ENCODE measurements at regions not wholly inside any gene's neighbourhood (a gene's known extent, or its start where the extent isn't known, plus 50 kb on each side); places are given as distances from the start of the nearest gene placed in this dataset.

DNA sequence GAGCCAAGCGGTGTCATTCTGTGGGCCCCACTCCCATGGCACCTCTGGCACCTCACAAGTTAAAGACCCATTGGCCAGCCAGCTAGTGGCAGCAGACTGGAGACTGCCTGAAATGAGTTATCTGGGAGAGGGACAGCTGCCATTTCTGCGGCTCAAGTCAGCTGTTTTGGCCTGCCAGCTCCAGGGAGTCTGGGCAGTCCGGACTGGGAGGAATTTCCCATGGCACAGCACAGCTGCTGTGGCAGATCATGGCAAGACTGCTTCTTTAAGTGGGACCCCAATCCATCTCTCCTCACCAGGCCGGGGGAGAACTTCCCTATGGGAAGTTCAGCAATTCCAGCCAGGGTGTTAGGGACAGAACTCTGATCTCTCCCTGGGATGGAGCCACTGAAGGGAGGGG is 2187.6 kb upstream of the CELF4 start:
- Mint-ChIP-seq H3K4me1 (no peaks in the 10 kb centered on the region), H3K4me3 (no peak overlapping the region), H3K36me3 (ENCODE audit: low read depth) (peaks cover 12% of the 10 kb centered on the region), H3K27ac (no peak overlapping the region), H3K27me3 (ENCODE audit: insufficient read depth) (no peaks in the 10 kb centered on the region), H3K9me3 (peaks cover 17% of the 10 kb centered on the region)
- TF ChIP-seq CTCF (conservative IDR thresholded peaks at IDR 0.05) = no peak
- Histone ChIP-seq H3K4me1 (ENCODE audit: control insufficient read depth, insufficient read depth, low read length) (no peaks in the 10 kb centered on the region), H3K9me3 (ENCODE audit: control insufficient read depth, low read length) (peaks cover 30% of the 10 kb centered on the region), H3K27ac (ENCODE audit: low read depth, low read length) (no peak overlapping the region), H3K4me3 (ENCODE audit: low read length) (no peak overlapping the region), H3K36me3 (ENCODE audit: control insufficient read depth, insufficient read depth, low read length) (peaks cover 14% of the 10 kb centered on the region), H3K9ac (ENCODE audit: extremely low read depth, low read length, poor library complexity, severe bottlenecking) (no peak overlapping the region), H3K27me3 (ENCODE audit: control insufficient read depth, insufficient read depth, low read length, poor library complexity, severe bottlenecking) (no peaks in the 10 kb centered on the region)
- 93 to 100% methylated on average over 2 to 4 of the region's 4 CpGs for WGBS, 2 experiments (ENCODE audit: insufficient coverage in 1 of 2, insufficient read length in 1 of 2)
- DNase-seq = no peak

DNA sequence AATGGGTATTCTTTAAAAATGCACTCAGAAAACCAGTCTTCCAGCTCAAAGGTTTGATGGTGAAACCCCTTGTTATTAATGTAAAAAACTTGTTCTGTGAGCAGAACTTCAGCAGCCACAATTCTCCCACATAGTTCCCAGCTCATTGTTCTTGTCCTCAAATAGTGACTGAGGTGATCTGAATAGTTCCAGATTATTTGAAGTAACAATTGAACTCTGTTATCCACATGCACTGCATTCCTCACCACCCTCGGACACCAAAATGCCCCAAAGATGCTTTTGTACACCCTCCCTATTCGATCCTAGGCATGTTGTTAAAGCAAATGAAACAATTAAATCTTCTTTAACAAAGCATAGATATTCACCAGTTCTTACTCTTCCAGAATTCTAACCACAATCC is 2186.8 kb upstream of the CELF4 start:
- no peaks in the 10 kb centered on the region for H3K4me1 ChIP-seq (ENCODE audit: control insufficient read depth, insufficient read depth, low read length)
- H3K27me3 Mint-ChIP-seq (ENCODE audit: insufficient read depth) = no peaks in the 10 kb centered on the region
- H3K27ac ChIP-seq (ENCODE audit: low read depth, low read length) = peak overlapping the region; percentile 68
- H3K9ac ChIP-seq (ENCODE audit: extremely low read depth, low read length, poor library complexity, severe bottlenecking) = no peak overlapping the region
- no peak overlapping the region for H3K4me3 Mint-ChIP-seq
- peaks cover 16% of the 10 kb centered on the region for H3K36me3 Mint-ChIP-seq (ENCODE audit: low read depth)
- H3K27me3 ChIP-seq (ENCODE audit: control insufficient read depth, insufficient read depth, low read length, poor library complexity, severe bottlenecking) = no peaks in the 10 kb centered on the region
- no peak for TF ChIP-seq CTCF (conservative IDR thresholded peaks at IDR 0.05)
- no peak for DNase-seq
- WGBS, 2 experiments (ENCODE audit: insufficient coverage in 1 of 2, insufficient read length in 1 of 2) = 57 to 58% methylated on average over 2 of the region's 2 CpGs
- H3K36me3 ChIP-seq (ENCODE audit: control insufficient read depth, insufficient read depth, low read length) = peaks cover 14% of the 10 kb centered on the region
- H3K9me3 ChIP-seq (ENCODE audit: control insufficient read depth, low read length) = peaks cover 27% of the 10 kb centered on the region
- no peak overlapping the region for H3K4me3 ChIP-seq (ENCODE audit: low read length)
- peaks cover 17% of the 10 kb centered on the region for H3K9me3 Mint-ChIP-seq
- H3K27ac Mint-ChIP-seq = no peak overlapping the region
- no peaks in the 10 kb centered on the region for H3K4me1 Mint-ChIP-seq

- H3K9me3 ChIP-seq (ENCODE audit: control insufficient read depth, low read length) = peaks cover 27% of the 10 kb centered on the region
- WGBS, 2 experiments (ENCODE audit: insufficient coverage in 1 of 2, insufficient read length in 1 of 2) = 93 to 95% methylated on average over 2 to 4 of the region's 4 CpGs
- no peaks in the 10 kb centered on the region for H3K27me3 ChIP-seq (ENCODE audit: control insufficient read depth, insufficient read depth, low read length, poor library complexity, severe bottlenecking)
- no peak overlapping the region for H3K27ac Mint-ChIP-seq
- no peak for DNase-seq
- peaks cover 14% of the 10 kb centered on the region for H3K36me3 ChIP-seq (ENCODE audit: control insufficient read depth, insufficient read depth, low read length)
- no peak overlapping the region for H3K4me3 Mint-ChIP-seq
- no peak for TF ChIP-seq CTCF (conservative IDR thresholded peaks at IDR 0.05)
- H3K9me3 Mint-ChIP-seq = peaks cover 17% of the 10 kb centered on the region
- no peaks in the 10 kb centered on the region for H3K4me1 ChIP-seq (ENCODE audit: control insufficient read depth, insufficient read depth, low read length)
- H3K27ac ChIP-seq (ENCODE audit: low read depth, low read length) = peak overlapping the region; percentile 68
- H3K4me3 ChIP-seq (ENCODE audit: low read length) = no peak overlapping the region
- H3K27me3 Mint-ChIP-seq (ENCODE audit: insufficient read depth) = no peaks in the 10 kb centered on the region
- no peak overlapping the region for H3K9ac ChIP-seq (ENCODE audit: extremely low read depth, low read length, poor library complexity, severe bottlenecking)
- H3K36me3 Mint-ChIP-seq (ENCODE audit: low read depth) = peaks cover 16% of the 10 kb centered on the region
- H3K4me1 Mint-ChIP-seq = no peaks in the 10 kb centered on the region
Observed at GRCh38 chr18:39751921-39752320, 2186.3 kb upstream of the CELF4 start.

Measured in endodermal cell (in vitro differentiated cells).